ENCODE measurements at regions not wholly inside any gene's neighbourhood (a gene's known extent, or its start where the extent isn't known, plus 50 kb on each side); places are given as distances from the start of the nearest gene placed in this dataset.

- Mint-ChIP-seq H3K27ac (no peak overlapping the region), H3K36me3 (no peaks in the 10 kb centered on the region), H3K4me1 (ENCODE audit: unreplicated experiment) (no peaks in the 10 kb centered on the region), H3K9me3 (no peaks in the 10 kb centered on the region), H3K4me3 (no peak overlapping the region), H3K27me3 (peaks cover 3% of the 10 kb centered on the region)
- no peak for DNase-seq (ENCODE audit: extremely low spot score, unreplicated experiment)
- TF ChIP-seq CTCF (conservative IDR thresholded peaks at IDR 0.05), result no peak
Observed at GRCh38 chrX:25527596-25527995, 511.8 kb upstream of the ARX start.

DNA sequence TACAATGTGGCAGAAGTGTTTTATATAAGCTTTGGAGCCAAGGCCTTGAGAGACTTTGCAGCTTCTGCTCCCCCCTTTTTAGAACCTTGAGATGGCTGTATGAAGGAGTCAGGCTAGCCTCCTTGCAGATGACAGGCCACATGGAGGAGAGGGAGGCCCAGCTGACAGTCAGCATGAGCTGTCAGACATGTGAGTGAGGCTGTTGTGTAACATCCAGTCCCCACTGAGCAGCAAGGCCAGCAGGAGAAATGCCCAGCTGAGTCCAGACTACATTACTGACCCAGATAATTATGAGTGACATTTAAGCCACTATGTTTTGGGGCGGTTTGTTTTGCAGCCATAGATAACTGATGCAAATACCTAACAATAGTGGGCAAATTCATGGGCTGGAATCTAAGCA is 515.3 kb upstream of the ARX start:
- no peaks in the 10 kb centered on the region for H3K27me3 Mint-ChIP-seq
- TF ChIP-seq CTCF (conservative IDR thresholded peaks at IDR 0.05), result no peak
- DNase-seq (ENCODE audit: extremely low spot score, unreplicated experiment), result no peak
- H3K4me3 Mint-ChIP-seq, result no peak overlapping the region
- H3K9me3 Mint-ChIP-seq, result no peaks in the 10 kb centered on the region
- H3K4me1 Mint-ChIP-seq (ENCODE audit: unreplicated experiment), result no peaks in the 10 kb centered on the region
- H3K27ac Mint-ChIP-seq, result no peak overlapping the region
- no peaks in the 10 kb centered on the region for H3K36me3 Mint-ChIP-seq

DNA sequence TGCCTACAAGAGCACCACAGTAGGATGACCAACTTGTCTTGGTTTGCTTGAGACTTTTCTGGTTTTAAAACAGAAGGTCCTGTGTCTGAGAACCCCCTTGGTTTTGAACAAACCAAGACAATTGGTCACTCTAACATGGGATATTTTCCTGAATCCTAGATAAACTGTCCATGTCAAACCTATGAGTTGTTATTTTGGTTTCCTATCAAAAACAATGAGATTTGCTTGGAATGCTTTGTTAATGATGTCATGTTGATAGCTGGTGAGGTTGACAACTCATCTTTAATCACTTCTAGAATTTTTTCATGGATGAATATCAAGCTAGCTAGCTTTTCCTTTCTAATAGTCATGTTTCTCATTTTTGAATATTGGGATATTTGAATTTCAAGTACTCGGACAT is 518.3 kb upstream of the ARX start:
- H3K27me3 Mint-ChIP-seq, result no peaks in the 10 kb centered on the region
- H3K27ac Mint-ChIP-seq, result no peak overlapping the region

DNA sequence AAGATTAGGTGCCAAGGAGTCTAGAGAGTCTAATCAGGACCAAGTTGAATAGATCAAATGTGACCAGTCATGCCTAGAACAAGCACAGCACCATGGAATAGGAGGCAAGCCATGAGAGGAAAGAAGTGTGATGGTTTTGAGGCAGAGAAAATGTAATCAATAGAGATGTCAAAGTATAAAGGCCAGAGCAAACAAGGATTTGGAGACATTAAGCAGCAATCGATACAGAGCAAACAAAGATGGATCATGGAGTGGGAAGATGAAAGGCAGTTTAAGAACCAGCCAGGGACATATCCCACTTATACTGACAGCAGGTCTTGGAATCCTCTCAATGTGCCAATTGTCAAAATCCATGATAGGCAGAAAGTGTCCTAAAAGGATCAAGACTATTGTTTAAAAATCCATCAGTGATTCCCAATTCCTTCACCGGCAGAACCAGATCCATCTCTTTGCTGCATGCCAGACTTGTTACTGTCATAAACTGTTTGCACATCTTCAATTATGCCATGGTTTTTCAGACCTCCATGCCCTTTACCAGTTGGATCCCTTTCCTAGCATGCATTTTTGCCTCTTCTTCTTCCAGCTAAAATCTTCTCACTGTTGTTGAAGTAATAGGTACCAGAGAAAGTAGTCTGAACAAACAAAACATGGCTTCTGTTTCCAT is 520.7 kb upstream of the ARX start:
- Mint-ChIP-seq H3K36me3 (no peaks in the 10 kb centered on the region), H3K27ac (no peak overlapping the region), H3K9me3 (no peaks in the 10 kb centered on the region), H3K27me3 (no peaks in the 10 kb centered on the region), H3K4me1 (ENCODE audit: unreplicated experiment) (no peaks in the 10 kb centered on the region), H3K4me3 (no peak overlapping the region)
- no peak for TF ChIP-seq CTCF (conservative IDR thresholded peaks at IDR 0.05)
- DNase-seq (ENCODE audit: extremely low spot score, unreplicated experiment), result no peak

More for the DNA sequence above, 518.3 kb upstream of the ARX start:
- no peak for DNase-seq (ENCODE audit: extremely low spot score, unreplicated experiment)
- Mint-ChIP-seq H3K4me3 (no peak overlapping the region), H3K36me3 (no peaks in the 10 kb centered on the region), H3K4me1 (ENCODE audit: unreplicated experiment) (no peaks in the 10 kb centered on the region), H3K9me3 (no peaks in the 10 kb centered on the region)
- no peak for TF ChIP-seq CTCF (conservative IDR thresholded peaks at IDR 0.05)

- Mint-ChIP-seq H3K4me3 (no peak overlapping the region), H3K27me3 (no peaks in the 10 kb centered on the region), H3K4me1 (ENCODE audit: unreplicated experiment) (no peaks in the 10 kb centered on the region), H3K9me3 (peaks cover 5% of the 10 kb centered on the region), H3K27ac (no peak overlapping the region), H3K36me3 (no peaks in the 10 kb centered on the region)
- TF ChIP-seq CTCF (conservative IDR thresholded peaks at IDR 0.05), result no peak
- no peak for DNase-seq (ENCODE audit: extremely low spot score, unreplicated experiment)
Observed at GRCh38 chrX:25537699-25538098, 521.9 kb upstream of the ARX start.

- no peak overlapping the region for H3K27ac Mint-ChIP-seq
- no peak overlapping the region for H3K4me3 Mint-ChIP-seq
- H3K4me1 Mint-ChIP-seq (ENCODE audit: unreplicated experiment), result no peaks in the 10 kb centered on the region
- H3K36me3 Mint-ChIP-seq, result no peaks in the 10 kb centered on the region
- TF ChIP-seq CTCF (conservative IDR thresholded peaks at IDR 0.05), result no peak
- DNase-seq (ENCODE audit: extremely low spot score, unreplicated experiment), result no peak
- H3K9me3 Mint-ChIP-seq, result peaks cover 5% of the 10 kb centered on the region
- no peaks in the 10 kb centered on the region for H3K27me3 Mint-ChIP-seq
Observed at GRCh38 chrX:25544641-25545040, 528.9 kb upstream of the ARX start.
